Pancreas (tissue), 10 donors: ENCODE measurements at regions not wholly inside any gene's neighbourhood (a gene's known extent, or its start where the extent isn't known, plus 50 kb on each side); places are given as distances from the start of the nearest gene placed in this dataset.

Experiments
- ATAC-seq, 4 donors: fragments of 200-7000 bp; cut with Tn5 transposase; one replicate each; pipeline versions ENCODE4 v1.8.0 to v1.9.1; 2020; ENCODE audit warnings: mild to moderate bottlenecking in 4 of 4, moderate library complexity in 4 of 4
- DNase-seq, 6 donors: peaks; one replicate each; pipeline ENCODE4 v3.0.0-alpha.2; 2020
- FAIRE-seq: peaks from 2 replicates; lab custom pipeline; 2012; peaks lifted over from hg19 to GRCh38; lab: Jason Lieb, UNC
- H3K27ac ChIP-seq, 4 donors: fragments of 200-600 bp; sonication (generic); 1 replicate in 3 of 4; 2 replicates in 1 of 4; pipeline versions ENCODE4 v1.5.0 to v1.8.0; 2020
- H3K27me3 ChIP-seq, 4 donors: fragments of 200-600 bp; one replicate each; pipeline ENCODE4 v1.8.0; 2021
- H3K36me3 ChIP-seq, 3 donors: fragments of 200-600 bp; sonication (generic) in 1 of 3; one replicate each; pipeline versions ENCODE4 v1.5.0 to v1.8.0; 2020 to 2021
- H3K4me1 ChIP-seq, 3 donors: fragments of 200-600 bp; one replicate each; pipeline ENCODE4 v1.8.0; 2021
- H3K4me3 ChIP-seq, 4 donors: fragments of 200-600 bp; sonication (generic) in 2 of 4; one replicate each; pipeline versions ENCODE4 v1.5.0 to v1.8.0; 2020 to 2021
- H3K9me3 ChIP-seq, 4 donors: fragments of 200-600 bp; one replicate each; pipeline ENCODE4 v1.8.0; 2021
- CTCF ChIP-seq, 4 donors: fragments of 200-600 bp; sonication (generic) in 3 of 4; IDR thresholded peaks; one replicate each; pipeline versions ENCODE4 v1.5.0 to v1.8.0; 2021; ENCODE audit warnings: antibody characterized with exemption in 4 of 4
- WGBS, 2 donors: extraction: QIAGEN DNeasy Blood & Tissue Kit; methylation state at CpG; one replicate each; pipeline ENCODE4 v1.1.7; 2013; 5-methylcytosine and 5-hydroxymethylcytosine counted together
- intact Hi-C, 3 donors: fragments of 100-400 bp; cut with DNase I; formaldehyde crosslinking; loops; one replicate each; pipeline versions ENCODE4 v1.11.1 to v1.14.2; 2022
- donor health status: healthy with polysubstance abuse.
- donor health status: DM: no; HTN: no; CAD: no; lungs with moderate emphysema.
- donor health status: DM: no; HTN: no; CAD: no.
- donor health status: control.
- donor health status: control.
- donor health status: Bipolar disorder and iron deficiency.
- donor health status: DM: yes; HTN: yes; CAD: no.
- donor health status: DM: no; HTN: no; CAD: no.
- donor health status: DM: no; HTN: no; CAD: no.
- donor health status: DM: yes; HTN: yes; CAD: no.

DNA sequence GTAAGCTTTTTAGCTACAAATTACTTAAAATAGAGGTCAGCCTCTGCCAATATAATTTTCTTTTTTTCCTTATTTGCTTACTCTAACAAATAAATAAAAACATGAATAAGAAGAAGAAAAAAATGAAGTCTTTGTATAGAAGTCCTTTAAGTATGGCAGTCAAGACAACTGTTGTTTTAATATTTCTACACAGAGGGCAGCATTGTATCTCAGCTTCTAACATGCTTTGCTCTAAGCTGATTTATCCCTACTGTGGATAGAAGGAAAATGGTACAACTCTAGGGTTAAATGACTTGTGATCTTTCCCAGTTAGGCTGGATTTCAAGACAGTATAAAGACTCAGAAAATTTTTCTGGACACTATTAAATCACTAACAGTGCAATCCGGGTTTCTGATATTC lies 104.3 kb upstream of the MEIS2 start:
- no peaks in the 10 kb centered on the region for H3K4me1 ChIP-seq
- H3K4me3 ChIP-seq: no peak overlapping the region
- no peaks in the 10 kb centered on the region for H3K9me3 ChIP-seq
- TF ChIP-seq CTCF (IDR thresholded peaks at IDR 0.05): no peak
- peak in 1 of 4 donors; percentile 44 for ATAC-seq
- intact Hi-C loops: loop anchor here in 1 of 3 donors (10.0 kb wide), 1 partner anchor 60 kb away; no protein-coding TSS in a partner anchor
- no peak for DNase-seq
- FAIRE-seq: no peak
- WGBS, 2 donors: 40 to 53% methylated on average over 1 of the region's 1 CpG
- H3K36me3 ChIP-seq: no peaks in the 10 kb centered on the region
- H3K27me3 ChIP-seq: no peaks in the 10 kb centered on the region
- H3K27ac ChIP-seq: no peak overlapping the region

DNA sequence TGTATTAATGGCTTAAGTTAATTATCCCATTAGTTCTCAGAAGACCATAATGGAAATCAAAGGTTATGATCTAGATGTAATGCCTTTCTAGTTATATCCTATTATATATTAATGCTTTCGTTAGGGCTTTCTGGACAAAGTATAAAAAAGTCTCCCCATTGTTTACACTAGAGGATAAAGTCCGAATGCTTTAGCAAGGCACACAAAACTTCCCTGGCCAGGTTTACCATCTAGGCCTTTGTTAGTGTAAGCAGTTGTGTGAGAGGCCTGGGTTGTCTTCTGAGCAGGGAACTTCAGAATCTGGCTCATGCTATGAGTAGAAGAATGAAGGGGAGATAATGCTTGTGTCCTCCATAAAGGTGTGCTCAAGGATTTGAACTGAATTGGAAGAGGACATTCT lies 106.3 kb upstream of the MEIS2 start:
- ATAC-seq (no peak), DNase-seq (no peak), FAIRE-seq (no peak)
- Histone ChIP-seq H3K27ac (no peak overlapping the region), H3K4me1 (no peaks in the 10 kb centered on the region), H3K27me3 (no peaks in the 10 kb centered on the region), H3K9me3 (no peaks in the 10 kb centered on the region), H3K4me3 (no peak overlapping the region), H3K36me3 (no peaks in the 10 kb centered on the region)
- TF ChIP-seq CTCF (IDR thresholded peaks at IDR 0.05): no peak
- intact Hi-C loops: loop anchor here in 1 of 3 donors (10.0 kb wide), 1 partner anchor 62 kb away; no protein-coding TSS in a partner anchor
- 26 to 28% methylated on average over 2 of the region's 2 CpGs for WGBS, 2 donors

- ATAC-seq: no peak
- Histone ChIP-seq H3K4me3 (no peak overlapping the region), H3K36me3 (no peaks in the 10 kb centered on the region), H3K4me1 (no peaks in the 10 kb centered on the region), H3K27me3 (no peaks in the 10 kb centered on the region), H3K27ac (no peak overlapping the region), H3K9me3 (no peaks in the 10 kb centered on the region)
- 57 to 79% methylated on average over 3 of the region's 3 CpGs for WGBS, 2 donors
- DNase-seq: no peak
- intact Hi-C loops: loop anchor here in 1 of 3 donors (10.0 kb wide), 1 partner anchor 64 kb away; no protein-coding TSS in a partner anchor
- FAIRE-seq: no peak
- no peak for TF ChIP-seq CTCF (IDR thresholded peaks at IDR 0.05)
Observed at GRCh38 chr15:37208146-37209040, 108.0 kb upstream of the MEIS2 start.

DNA sequence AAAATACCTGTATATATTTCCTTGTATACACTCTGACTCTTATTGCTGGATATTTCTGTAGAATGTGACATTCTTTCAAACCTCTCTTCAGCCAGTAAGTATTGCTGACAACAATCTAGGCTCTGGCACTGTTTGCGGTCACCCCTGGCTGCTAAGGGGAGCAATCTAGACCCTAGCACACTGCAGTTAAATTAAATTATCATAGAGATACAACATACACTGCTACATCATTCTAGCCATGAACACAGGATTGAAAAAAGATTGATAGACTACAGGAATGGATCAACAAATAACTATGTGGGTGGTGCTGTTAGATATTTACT lies 108.7 kb upstream of the MEIS2 start:
- ATAC-seq (no peak), DNase-seq (no peak), FAIRE-seq (no peak)
- Histone ChIP-seq H3K27me3 (no peaks in the 10 kb centered on the region), H3K4me3 (no peak overlapping the region), H3K36me3 (no peaks in the 10 kb centered on the region), H3K27ac (no peak overlapping the region), H3K4me1 (no peaks in the 10 kb centered on the region), H3K9me3 (no peaks in the 10 kb centered on the region)
- intact Hi-C loops: loop anchor here in 1 of 3 donors (10.0 kb wide), 1 partner anchor 64 kb away; no protein-coding TSS in a partner anchor
- no peak for TF ChIP-seq CTCF (IDR thresholded peaks at IDR 0.05)
- WGBS, 2 donors: 88 to 89% methylated on average over 1 of the region's 1 CpG

DNA sequence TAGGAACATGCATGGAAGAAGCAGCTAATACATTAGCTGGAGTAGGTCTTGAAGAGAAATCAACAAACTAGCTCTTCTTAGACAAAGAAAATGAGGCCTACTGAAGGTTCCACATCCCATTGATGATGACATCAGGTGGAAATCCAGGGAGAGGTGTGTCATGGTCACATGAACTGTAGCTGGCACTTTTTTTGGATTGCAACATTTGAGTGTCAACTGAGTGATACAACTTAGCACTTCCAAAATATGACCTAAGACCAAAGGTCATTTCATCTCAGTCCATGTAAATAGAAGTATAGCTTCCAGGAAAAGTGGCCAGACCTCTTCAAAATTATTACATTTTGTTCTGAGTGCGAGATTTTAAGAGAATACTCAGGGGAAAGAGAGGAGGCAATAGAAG lies 117.2 kb upstream of the MEIS2 start:
- no peaks in the 10 kb centered on the region for H3K27me3 ChIP-seq
- no peak for TF ChIP-seq CTCF (IDR thresholded peaks at IDR 0.05)

More for the DNA sequence above, 117.2 kb upstream of the MEIS2 start:
- 68 to 81% methylated on average over 1 of the region's 1 CpG for WGBS, 2 donors
- ATAC-seq (no peak), DNase-seq (no peak), FAIRE-seq (no peak)
- intact Hi-C loops: no loop called here
- Histone ChIP-seq H3K36me3 (no peaks in the 10 kb centered on the region), H3K4me3 (no peak overlapping the region), H3K4me1 (peaks cover 3 to 8% (median 7%) of the 10 kb centered on the region in 3 donors), H3K9me3 (no peaks in the 10 kb centered on the region), H3K27ac (no peak overlapping the region)
